SK-MEL-5 (cell line): ENCODE measurements at regions not wholly inside any gene's neighbourhood (a gene's known extent, or its start where the extent isn't known, plus 50 kb on each side); places are given as distances from the start of the nearest gene placed in this dataset.

Experiments used
- DNase-seq: peaks from one replicate; pipeline ENCODE4 v3.0.0-alpha.2; 2016; ENCODE audit warnings: low read depth, low spot score
- in situ Hi-C: cut with HindIII; loops from 2 replicates; pipeline ENCODE4 v1.10.0; 2016; ENCODE audit warnings: low sequenced_read_pairs, high pct_unique_total_duplicates, low pct_unique_long_range_greater_than_20kb
- small RNA-seq, 2 experiments: library from RNA; depleted of rRNA; stranded (forward); fragments of <200 nt; gene quantifications; one replicate each; pipeline ENCODE3, GENCODE V24; 2014

DNA sequence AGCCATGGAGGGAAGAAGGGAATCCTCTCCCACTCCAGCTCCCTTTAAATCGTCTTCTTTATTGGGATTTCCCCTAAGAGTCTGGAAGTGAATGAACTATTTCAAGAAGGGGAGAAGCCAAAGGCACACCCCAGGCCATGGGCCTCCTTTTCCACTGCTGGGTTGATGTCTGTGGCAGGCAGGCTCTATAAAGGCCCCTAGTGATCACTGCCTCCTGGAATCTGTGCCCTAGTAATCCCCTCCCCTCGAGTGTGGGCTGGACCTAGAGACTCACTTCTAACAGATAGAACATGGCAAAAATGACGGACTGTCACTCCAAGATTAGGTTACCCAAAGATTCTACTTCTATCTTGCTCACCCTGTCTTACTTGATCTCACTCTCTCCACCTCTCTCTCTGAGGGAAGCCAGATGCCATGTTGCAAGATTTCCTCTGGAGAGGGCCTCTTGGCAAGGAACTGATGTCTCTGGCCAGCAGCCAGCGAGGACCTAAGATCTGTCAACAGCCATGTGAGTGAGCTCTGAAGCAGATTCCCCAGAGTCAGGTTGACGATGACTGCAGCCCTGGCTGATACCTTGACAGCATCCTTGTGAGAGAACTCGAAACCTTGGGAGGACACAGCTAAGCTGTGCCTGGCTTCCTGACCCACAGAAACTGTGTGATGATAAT, 444.8 kb downstream of the SOX6 start:
- in situ Hi-C loops, result no loop called here
- no peak for DNase-seq

DNA sequence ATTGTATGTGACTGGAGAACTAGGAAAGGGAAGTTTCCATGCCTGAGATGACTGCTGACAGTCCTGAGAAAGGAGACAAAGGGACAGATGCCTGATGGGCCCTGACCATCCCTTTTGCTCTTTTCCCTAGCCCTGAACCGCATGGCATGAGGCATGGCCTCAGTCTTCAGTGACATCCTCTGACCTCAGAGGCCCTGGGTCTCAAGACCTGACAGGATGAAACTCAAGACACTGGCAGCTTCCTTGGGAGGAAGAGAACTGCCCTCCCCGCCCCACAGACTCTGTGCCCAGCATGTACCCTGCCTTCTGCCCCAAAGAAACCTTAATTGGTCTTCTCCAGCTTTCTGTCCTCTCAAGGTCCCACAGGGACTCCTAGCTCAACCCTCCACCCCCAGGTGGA, 444.1 kb downstream of the SOX6 start:
- no peak for DNase-seq
- in situ Hi-C loops, result no loop called here

DNA sequence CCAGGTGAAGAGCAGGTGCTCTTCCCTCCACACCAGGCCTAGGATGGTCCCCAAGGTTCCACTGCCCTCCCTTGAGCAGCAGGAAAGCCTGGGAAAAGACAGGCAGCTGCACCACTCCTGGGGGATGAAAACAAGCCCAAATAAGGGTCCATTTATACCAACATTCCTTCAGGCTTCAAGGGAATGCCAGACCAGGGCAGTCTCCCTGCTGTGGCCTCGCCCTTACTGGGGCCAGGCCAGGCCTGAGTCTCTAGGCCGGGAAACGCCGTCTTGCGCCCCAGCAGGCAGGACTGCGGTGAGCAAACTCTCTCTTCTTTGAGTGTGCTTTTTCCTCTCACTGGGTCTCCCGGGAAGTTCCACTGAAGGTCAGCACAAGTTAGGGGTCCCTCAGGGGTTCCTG, 443.5 kb downstream of the SOX6 start:
- in situ Hi-C loops, result no loop called here

DNA sequence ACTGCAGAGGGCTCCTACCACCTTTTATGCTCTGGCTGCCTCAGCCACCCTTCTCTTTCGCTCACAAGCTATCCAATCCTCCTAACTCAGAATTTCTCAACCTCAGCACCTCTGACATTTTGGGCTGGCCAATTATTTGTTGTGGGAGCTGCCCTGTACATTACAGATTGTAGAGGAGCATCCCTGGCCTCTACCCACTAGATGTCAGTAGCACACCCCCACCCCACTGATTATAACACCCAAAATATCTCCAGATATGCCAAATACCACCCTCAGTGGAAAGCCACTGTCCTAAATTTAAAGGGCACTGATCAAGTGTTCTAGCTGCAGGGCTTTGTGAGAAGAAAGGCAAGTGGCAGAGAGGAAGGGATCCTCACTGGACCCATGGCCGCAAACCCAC, 443.1 kb downstream of the SOX6 start:
- in situ Hi-C loops, result no loop called here
- DNase-seq, result peak; percentile 67

More for the DNA sequence above, 443.5 kb downstream of the SOX6 start:
- no peak for DNase-seq

Small RNAs in the stretch of these regions (small RNA-seq; reads per million reads assigned to genes)
- gene RF00324, result 0 reads per million in 2 experiments
